ENCODE measurements at regions not wholly inside any gene's neighbourhood (a gene's known extent, or its start where the extent isn't known, plus 50 kb on each side); places are given as distances from the start of the nearest gene placed in this dataset.

- TF ChIP-seq CTCF (IDR thresholded peaks at IDR 0.05) (no peak), POLR2A (IDR thresholded peaks at IDR 0.05) (no peak)
Measured at GRCh38 chr16:20236579-20237289, 90.6 kb downstream of the GP2 start.

Data from esophagus squamous epithelium (tissue), 4 donors.